Embryonic facial prominence (tissue), 1 donor: ENCODE measurements at regions not wholly inside any gene's neighbourhood (a gene's known extent, or its start where the extent isn't known, plus 50 kb on each side); places are given as distances from the start of the nearest gene placed in this dataset.
"Not testable (repeated sequence)": the region's sequence is repeated elsewhere in the genome, so short reads cannot be mapped to it uniquely, and the experiment has no call there.

Source experiments
- DNase-seq: peaks from one replicate; pipeline ENCODE4 v3.0.0-alpha.2; 2016; ENCODE audit errors: extremely low spot score

GRCh38 chr1:224533517-224533916, 82.6 kb upstream of the CNIH3 start:
- no peak for DNase-seq

- DNase-seq, result no peak
Measured at GRCh38 chr1:224534731-224535130, 81.4 kb upstream of the CNIH3 start.

- no peak for DNase-seq
Measured at GRCh38 chr1:224535641-224536040, 80.5 kb upstream of the CNIH3 start.

- no peak for DNase-seq
Measured at GRCh38 chr1:224539971-224540370, 76.1 kb upstream of the CNIH3 start.

- DNase-seq, result no peak
Measured at GRCh38 chr1:224540535-224540934, 75.6 kb upstream of the CNIH3 start.

- no peak for DNase-seq
Measured at GRCh38 chr1:224541072-224541790, 74.9 kb upstream of the CNIH3 start.

GRCh38 chr1:224541901-224542630, 74.1 kb upstream of the CNIH3 start:
- no peak for DNase-seq

- DNase-seq, result no peak
Measured at GRCh38 chr1:224542783-224543440, 73.2 kb upstream of the CNIH3 start.

- no peak for DNase-seq
Measured at GRCh38 chr1:224543453-224543852, 72.7 kb upstream of the CNIH3 start.

- no peak for DNase-seq
Measured at GRCh38 chr1:224544346-224545110, 71.6 kb upstream of the CNIH3 start.

GRCh38 chr1:224545571-224545970, 70.5 kb upstream of the CNIH3 start:
- no peak for DNase-seq

- no peak for DNase-seq
Measured at GRCh38 chr1:224548676-224549075, 67.4 kb upstream of the CNIH3 start.

- DNase-seq, result not testable (repeated sequence)
Measured at GRCh38 chr1:224551189-224551588, 64.9 kb upstream of the CNIH3 start.

- no peak for DNase-seq
Measured at GRCh38 chr1:224554056-224554455, 62.1 kb upstream of the CNIH3 start.

GRCh38 chr1:224554620-224555259, 61.4 kb upstream of the CNIH3 start:
- DNase-seq, result no peak

- no peak for DNase-seq
Measured at GRCh38 chr1:224558904-224559303, 57.2 kb upstream of the CNIH3 start.

GRCh38 chr1:224559981-224560728, 56.0 kb upstream of the CNIH3 start:
- DNase-seq, result no peak

- DNase-seq, result not testable (repeated sequence)
Measured at GRCh38 chr1:224562881-224563280, 53.2 kb upstream of the CNIH3 start.

GRCh38 chr1:224563666-224564065, 52.5 kb upstream of the CNIH3 start:
- DNase-seq, result no peak

- DNase-seq, result no peak
Measured at GRCh38 chr1:224564454-224565084, 51.5 kb upstream of the CNIH3 start.
